AG04450 (cell line): ENCODE measurements at regions not wholly inside any gene's neighbourhood (a gene's known extent, or its start where the extent isn't known, plus 50 kb on each side); places are given as distances from the start of the nearest gene placed in this dataset.
"Not testable (repeated sequence)": the region's sequence is repeated elsewhere in the genome, so short reads cannot be mapped to it uniquely, and the experiment has no call there.

ENCODE experiments used
- CTCF ChIA-PET: fragments of 300-600, 350-600 bp; formaldehyde crosslinking; extraction: SDS; loops from one replicate; lab custom pipeline; 2022; ENCODE audit warnings: antibody characterized with exemption, inconsistent platforms; lab: Charles Lee
- POLR2A ChIA-PET: fragments of 350-600 bp; formaldehyde crosslinking; extraction: SDS; loops from one replicate; lab custom pipeline; 2021; ENCODE audit warnings: antibody characterized with exemption, inconsistent platforms; lab: Yijun Ruan, JAX
- DNase-seq: peaks from one replicate; pipeline ENCODE4 v3.0.0-alpha.2; 2011; ENCODE audit warnings: low read depth, low spot score
- H3K27ac ChIP-seq: one replicate; pipeline ENCODE4 v1.5.1; 2012; ENCODE audit warnings: low read depth, low read length, control low read depth
- H3K27me3 ChIP-seq: one replicate; pipeline ENCODE4 v1.6.0; 2012; ENCODE audit warnings: low read length; ENCODE audit not compliant: control insufficient read depth, insufficient read depth
- H3K4me3 ChIP-seq: 2 replicates; pipeline ENCODE4 v1.5.1; 2011; ENCODE audit warnings: mild to moderate bottlenecking, low read depth, low read length, control low read depth
- H3K9me3 ChIP-seq: 2 replicates; pipeline ENCODE4 v1.5.1; 2012; ENCODE audit warnings: low read length; ENCODE audit not compliant: control insufficient read depth, insufficient read depth
- TF ChIP-seq, protein P1 (sequence below): IDR thresholded peaks from 2 replicates; pipeline ENCODE4 v1.5.1; 2011; ENCODE audit warnings: low read depth, low read length, control low read depth, inconsistent platforms

DNA sequence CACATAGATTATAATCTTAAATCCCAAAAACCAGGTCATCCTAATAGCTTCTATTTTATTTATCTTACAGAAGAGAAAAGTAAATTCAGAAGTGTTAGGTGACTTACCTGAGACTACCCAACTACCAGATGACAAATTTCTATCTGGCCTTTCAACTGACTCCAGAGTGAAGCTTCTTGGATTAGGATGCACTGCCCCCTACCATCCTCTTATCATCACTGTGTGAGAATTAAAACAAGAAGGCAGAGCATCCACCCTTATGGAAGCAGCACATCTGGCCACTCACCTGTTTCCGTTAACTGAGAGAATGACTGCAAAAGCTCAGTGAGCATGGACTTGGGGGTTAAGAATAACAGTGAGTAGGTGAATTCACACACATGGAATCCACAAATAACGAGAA is 502.6 kb upstream of the TECRL start:
- CTCF ChIA-PET, result interaction anchor here (0.6 kb wide), 1 partner anchor 649 kb away, joined by 3 read pairs; no protein-coding TSS in a partner anchor
- Histone ChIP-seq H3K27ac (no peak overlapping the region), H3K27me3 (no peaks in the 10 kb centered on the region), H3K9me3 (no peaks in the 10 kb centered on the region), H3K4me3 (no peak overlapping the region)
- TF ChIP-seq, protein P1, sequence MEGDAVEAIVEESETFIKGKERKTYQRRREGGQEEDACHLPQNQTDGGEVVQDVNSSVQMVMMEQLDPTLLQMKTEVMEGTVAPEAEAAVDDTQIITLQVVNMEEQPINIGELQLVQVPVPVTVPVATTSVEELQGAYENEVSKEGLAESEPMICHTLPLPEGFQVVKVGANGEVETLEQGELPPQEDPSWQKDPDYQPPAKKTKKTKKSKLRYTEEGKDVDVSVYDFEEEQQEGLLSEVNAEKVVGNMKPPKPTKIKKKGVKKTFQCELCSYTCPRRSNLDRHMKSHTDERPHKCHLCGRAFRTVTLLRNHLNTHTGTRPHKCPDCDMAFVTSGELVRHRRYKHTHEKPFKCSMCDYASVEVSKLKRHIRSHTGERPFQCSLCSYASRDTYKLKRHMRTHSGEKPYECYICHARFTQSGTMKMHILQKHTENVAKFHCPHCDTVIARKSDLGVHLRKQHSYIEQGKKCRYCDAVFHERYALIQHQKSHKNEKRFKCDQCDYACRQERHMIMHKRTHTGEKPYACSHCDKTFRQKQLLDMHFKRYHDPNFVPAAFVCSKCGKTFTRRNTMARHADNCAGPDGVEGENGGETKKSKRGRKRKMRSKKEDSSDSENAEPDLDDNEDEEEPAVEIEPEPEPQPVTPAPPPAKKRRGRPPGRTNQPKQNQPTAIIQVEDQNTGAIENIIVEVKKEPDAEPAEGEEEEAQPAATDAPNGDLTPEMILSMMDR, result no peak
- POLR2A ChIA-PET, result no interaction called here
- no peak for DNase-seq

DNA sequence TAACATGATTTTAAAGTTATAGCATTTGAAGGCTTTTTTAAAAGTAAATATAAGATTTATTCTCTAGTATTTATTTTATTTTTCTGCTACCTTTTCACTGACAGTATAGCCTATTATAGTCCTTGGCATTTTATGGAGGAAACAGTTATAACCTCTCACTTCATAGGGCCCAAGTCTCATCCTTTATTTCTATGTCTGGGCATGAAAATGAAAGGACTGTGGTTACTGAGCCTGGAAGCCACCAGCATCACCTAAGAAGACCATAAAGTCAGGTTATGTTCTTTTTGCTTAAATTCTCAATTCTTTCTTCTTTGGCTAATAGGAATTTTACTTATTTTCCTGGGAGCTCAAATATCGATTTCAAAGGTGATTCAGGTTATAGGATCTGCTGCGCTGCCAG is 494.7 kb upstream of the TECRL start:
- DNase-seq, result no peak
- Histone ChIP-seq H3K27me3 (no peaks in the 10 kb centered on the region), H3K9me3 (peaks cover 3% of the 10 kb centered on the region; the same call in 1 of the 2 replicates), H3K27ac (no peak overlapping the region), H3K4me3 (no peak overlapping the region)
- ChIA-PET CTCF (no interaction called here), POLR2A (no interaction called here)
- TF ChIP-seq, protein P1, result no peak

- Histone ChIP-seq H3K9me3 (peaks cover 3% of the 10 kb centered on the region), H3K4me3 (no peak overlapping the region), H3K27me3 (no peaks in the 10 kb centered on the region), H3K27ac (no peak overlapping the region)
- ChIA-PET POLR2A (no interaction called here), CTCF (no interaction called here)
- TF ChIP-seq, protein P1, result no peak
- DNase-seq, result no peak
Measured at GRCh38 chr4:64899563-64899962, 490.3 kb upstream of the TECRL start.

GRCh38 chr4:64899030-64899429 is 489.8 kb upstream of the TECRL start:
- CTCF ChIA-PET, POLR2A ChIA-PET: not testable (repeated sequence)

DNA sequence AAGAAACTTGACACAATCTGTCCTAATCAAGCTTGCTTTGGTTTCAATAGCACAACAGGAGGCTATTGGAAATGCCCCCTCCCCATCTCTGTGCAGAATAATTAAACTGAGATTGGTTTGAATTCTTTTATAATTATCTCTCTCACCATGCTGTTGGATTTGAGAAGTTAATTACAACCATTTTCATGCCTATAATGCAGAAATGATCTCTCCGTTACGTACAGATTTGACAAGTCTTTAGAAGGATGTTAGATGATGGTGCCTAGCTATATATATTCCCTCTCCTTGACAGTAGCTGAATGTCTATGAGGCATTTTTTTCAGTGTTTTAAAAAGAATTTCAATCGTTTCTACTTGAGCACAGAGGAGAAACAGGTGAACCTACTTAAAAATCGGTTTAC is 488.4 kb upstream of the TECRL start:
- TF ChIP-seq, protein P1, result no peak
- CTCF ChIA-PET, result no interaction called here
- H3K9me3 ChIP-seq, result peaks cover 3% of the 10 kb centered on the region
- DNase-seq, result no peak
- H3K27me3 ChIP-seq, result no peaks in the 10 kb centered on the region
- POLR2A ChIA-PET, result no interaction called here
- H3K27ac ChIP-seq, result no peak overlapping the region
- no peak overlapping the region for H3K4me3 ChIP-seq

More at GRCh38 chr4:64899030-64899429, 489.8 kb upstream of the TECRL start:
- not testable (repeated sequence) for H3K27ac ChIP-seq, H3K9me3 ChIP-seq, H3K27me3 ChIP-seq, DNase-seq, H3K4me3 ChIP-seq

GRCh38 chr4:64895031-64895430 is 485.8 kb upstream of the TECRL start:
- Histone ChIP-seq H3K9me3 (peaks cover 2% of the 10 kb centered on the region), H3K4me3 (no peak overlapping the region), H3K27me3 (no peaks in the 10 kb centered on the region), H3K27ac (no peak overlapping the region)
- TF ChIP-seq, protein P1, result no peak
- ChIA-PET POLR2A (no interaction called here), CTCF (no interaction called here)
- no peak for DNase-seq
